Ishikawa (cell line): ENCODE measurements at regions not wholly inside any gene's neighbourhood (a gene's known extent, or its start where the extent isn't known, plus 50 kb on each side); places are given as distances from the start of the nearest gene placed in this dataset.

Source experiments
- CEBPB ChIP-seq: IDR thresholded peaks from 2 replicates; pipeline ENCODE4 v1.6.1; 2012
- EGR1 ChIP-seq: IDR thresholded peaks from 2 replicates; pipeline ENCODE4 v1.6.1; 2012
- EP300 ChIP-seq: IDR thresholded peaks from 2 replicates; pipeline ENCODE4 v1.6.1; 2012; ENCODE audit warnings: borderline replicate concordance
- NFIC ChIP-seq: IDR thresholded peaks from 2 replicates; pipeline ENCODE4 v1.6.1; 2012
- TCF12 ChIP-seq: IDR thresholded peaks from 2 replicates; pipeline ENCODE4 v1.6.1; 2012; ENCODE audit warnings: low read depth
- YY1 ChIP-seq: IDR thresholded peaks from 2 replicates; pipeline ENCODE4 v1.6.1; 2012; ENCODE audit warnings: low read depth
- ZBTB7A ChIP-seq: IDR thresholded peaks from 2 replicates; pipeline ENCODE4 v1.6.1; 2012; ENCODE audit warnings: low read depth
- TF ChIP-seq, protein P1 (sequence below): IDR thresholded peaks from 2 replicates; pipeline ENCODE4 v1.6.1; 2012; ENCODE audit warnings: low read depth, mild to moderate bottlenecking
- TF ChIP-seq, protein P2 (sequence below): IDR thresholded peaks from 2 replicates; pipeline ENCODE4 v1.6.1; 2012
- TF ChIP-seq, protein P3 (sequence below): IDR thresholded peaks from 2 replicates; pipeline ENCODE4 v1.6.1; 2012

DNA sequence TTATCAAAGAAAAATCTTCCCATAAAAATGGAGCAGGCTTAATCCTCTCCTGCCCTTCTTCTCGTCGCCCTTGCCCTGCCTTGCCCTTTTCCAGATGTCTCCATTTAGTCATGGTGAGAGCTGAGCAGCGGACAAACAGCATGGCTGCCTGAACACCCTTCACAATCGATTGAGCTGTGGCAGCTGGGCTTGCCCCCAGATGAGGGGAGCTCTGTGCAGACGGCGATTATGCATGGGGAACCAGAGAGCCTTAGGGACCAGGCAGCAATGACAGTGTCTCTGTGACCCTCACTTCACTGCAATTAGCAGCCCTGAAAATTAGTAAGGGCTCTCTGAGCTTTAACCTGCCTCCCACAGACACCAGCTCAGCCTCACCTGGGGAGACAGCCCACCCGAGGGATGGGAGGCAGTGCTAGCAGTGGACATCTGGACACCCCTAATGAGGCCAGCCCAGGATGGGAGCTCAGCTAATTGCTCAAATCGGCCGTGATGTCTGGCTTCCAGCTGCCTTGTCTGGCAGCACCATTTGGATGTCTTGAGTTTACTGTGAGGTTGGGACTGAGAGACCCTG is 365.7 kb downstream of the TNS1 start:
- TF ChIP-seq ZBTB7A (no peak), TCF12 (no peak), EP300 (no peak), YY1 (no peak), NFIC (no peak), CEBPB (no peak), EGR1 (no peak)
- TF ChIP-seq, protein P1, sequence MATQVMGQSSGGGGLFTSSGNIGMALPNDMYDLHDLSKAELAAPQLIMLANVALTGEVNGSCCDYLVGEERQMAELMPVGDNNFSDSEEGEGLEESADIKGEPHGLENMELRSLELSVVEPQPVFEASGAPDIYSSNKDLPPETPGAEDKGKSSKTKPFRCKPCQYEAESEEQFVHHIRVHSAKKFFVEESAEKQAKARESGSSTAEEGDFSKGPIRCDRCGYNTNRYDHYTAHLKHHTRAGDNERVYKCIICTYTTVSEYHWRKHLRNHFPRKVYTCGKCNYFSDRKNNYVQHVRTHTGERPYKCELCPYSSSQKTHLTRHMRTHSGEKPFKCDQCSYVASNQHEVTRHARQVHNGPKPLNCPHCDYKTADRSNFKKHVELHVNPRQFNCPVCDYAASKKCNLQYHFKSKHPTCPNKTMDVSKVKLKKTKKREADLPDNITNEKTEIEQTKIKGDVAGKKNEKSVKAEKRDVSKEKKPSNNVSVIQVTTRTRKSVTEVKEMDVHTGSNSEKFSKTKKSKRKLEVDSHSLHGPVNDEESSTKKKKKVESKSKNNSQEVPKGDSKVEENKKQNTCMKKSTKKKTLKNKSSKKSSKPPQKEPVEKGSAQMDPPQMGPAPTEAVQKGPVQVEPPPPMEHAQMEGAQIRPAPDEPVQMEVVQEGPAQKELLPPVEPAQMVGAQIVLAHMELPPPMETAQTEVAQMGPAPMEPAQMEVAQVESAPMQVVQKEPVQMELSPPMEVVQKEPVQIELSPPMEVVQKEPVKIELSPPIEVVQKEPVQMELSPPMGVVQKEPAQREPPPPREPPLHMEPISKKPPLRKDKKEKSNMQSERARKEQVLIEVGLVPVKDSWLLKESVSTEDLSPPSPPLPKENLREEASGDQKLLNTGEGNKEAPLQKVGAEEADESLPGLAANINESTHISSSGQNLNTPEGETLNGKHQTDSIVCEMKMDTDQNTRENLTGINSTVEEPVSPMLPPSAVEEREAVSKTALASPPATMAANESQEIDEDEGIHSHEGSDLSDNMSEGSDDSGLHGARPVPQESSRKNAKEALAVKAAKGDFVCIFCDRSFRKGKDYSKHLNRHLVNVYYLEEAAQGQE: no peak
- TF ChIP-seq, protein P2, sequence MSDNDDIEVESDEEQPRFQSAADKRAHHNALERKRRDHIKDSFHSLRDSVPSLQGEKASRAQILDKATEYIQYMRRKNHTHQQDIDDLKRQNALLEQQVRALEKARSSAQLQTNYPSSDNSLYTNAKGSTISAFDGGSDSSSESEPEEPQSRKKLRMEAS: no peak
- TF ChIP-seq, protein P3, sequence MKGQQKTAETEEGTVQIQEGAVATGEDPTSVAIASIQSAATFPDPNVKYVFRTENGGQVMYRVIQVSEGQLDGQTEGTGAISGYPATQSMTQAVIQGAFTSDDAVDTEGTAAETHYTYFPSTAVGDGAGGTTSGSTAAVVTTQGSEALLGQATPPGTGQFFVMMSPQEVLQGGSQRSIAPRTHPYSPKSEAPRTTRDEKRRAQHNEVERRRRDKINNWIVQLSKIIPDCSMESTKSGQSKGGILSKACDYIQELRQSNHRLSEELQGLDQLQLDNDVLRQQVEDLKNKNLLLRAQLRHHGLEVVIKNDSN: no peak
